HG02642 (cell line): ENCODE measurements at regions not wholly inside any gene's neighbourhood (a gene's known extent, or its start where the extent isn't known, plus 50 kb on each side); places are given as distances from the start of the nearest gene placed in this dataset.
"Not testable (repeated sequence)": the region's sequence is repeated elsewhere in the genome, so short reads cannot be mapped to it uniquely, and the experiment has no call there.

Experiments used
- ATAC-seq: cut with Tn5 transposase; IDR thresholded peaks from one replicate; pipeline ENCODE4 v1.9.1; 2021; ENCODE audit warnings: mild to moderate bottlenecking; ENCODE audit not compliant: unreplicated experiment, poor library complexity

GRCh38 chr4:117874216-117874615, 160.1 kb upstream of the NDST3 start:
- no peak for ATAC-seq

DNA sequence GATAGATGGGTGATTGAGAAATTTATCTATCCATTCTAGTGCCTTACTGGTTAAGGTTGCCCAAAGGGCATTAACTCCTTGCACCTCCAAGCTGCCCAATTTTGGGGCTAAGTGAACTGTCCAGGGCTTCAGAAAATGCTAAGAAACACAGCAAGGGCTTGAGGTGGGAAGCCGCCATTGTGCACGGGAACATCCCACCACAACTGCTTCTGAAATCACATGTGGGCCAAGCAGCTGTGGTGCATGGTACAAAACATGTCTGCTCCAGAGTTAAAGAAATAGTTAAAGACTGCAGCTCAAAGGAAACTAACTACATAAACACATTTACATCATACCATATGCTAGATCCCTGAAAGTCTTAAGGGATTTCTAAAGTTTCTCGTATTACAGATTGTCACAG, 144.3 kb upstream of the NDST3 start:
- ATAC-seq: no peak

DNA sequence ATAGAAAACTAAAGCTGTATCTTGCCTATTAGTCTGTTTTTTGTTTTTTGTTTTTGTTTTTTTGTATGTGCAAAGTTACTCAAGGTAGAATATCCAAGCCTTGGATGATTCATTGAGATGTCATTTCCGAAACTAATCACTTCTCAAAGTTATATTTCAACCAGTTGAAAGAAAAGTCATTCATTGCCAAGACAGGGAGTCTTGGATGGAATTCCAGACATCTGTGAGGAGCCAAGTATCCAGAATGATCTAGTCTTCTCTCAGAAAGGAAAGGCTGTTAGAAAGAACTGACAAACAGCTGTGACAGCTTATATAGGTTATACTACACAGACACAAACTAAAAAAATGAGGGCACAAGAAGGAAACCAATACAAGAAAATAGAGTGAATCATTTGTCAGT, 141.1 kb upstream of the NDST3 start:
- ATAC-seq: no peak

DNA sequence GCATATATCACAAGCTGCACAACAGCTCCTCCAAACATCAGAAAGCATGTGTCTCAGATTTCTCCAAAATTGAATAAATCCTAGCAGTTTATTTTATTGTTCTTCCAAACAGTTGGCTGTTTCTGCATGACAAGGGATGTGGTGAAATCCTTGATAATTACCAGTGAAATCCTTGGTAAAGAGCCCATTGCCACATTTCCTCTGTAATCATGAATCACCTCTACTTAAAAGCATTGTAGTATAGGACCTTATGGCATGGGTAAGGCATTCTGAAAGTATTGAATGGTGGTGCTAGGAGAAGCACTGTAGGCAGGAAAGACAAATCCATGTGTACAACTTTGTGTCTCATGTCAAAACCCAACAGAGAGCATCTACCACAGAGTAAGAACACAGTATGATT, 135.8 kb upstream of the NDST3 start:
- ATAC-seq: no peak

GRCh38 chr4:117900832-117901231, 133.5 kb upstream of the NDST3 start:
- ATAC-seq: no peak

GRCh38 chr4:117907646-117908045, 126.6 kb upstream of the NDST3 start:
- ATAC-seq: no peak

GRCh38 chr4:117908306-117909207, 125.7 kb upstream of the NDST3 start:
- no peak for ATAC-seq

GRCh38 chr4:117916728-117917127, 117.6 kb upstream of the NDST3 start:
- ATAC-seq: no peak

GRCh38 chr4:117922311-117922710, 112.0 kb upstream of the NDST3 start:
- ATAC-seq: not testable (repeated sequence)

- not testable (repeated sequence) for ATAC-seq
Observed at GRCh38 chr4:117927823-117928222, 106.5 kb upstream of the NDST3 start.

DNA sequence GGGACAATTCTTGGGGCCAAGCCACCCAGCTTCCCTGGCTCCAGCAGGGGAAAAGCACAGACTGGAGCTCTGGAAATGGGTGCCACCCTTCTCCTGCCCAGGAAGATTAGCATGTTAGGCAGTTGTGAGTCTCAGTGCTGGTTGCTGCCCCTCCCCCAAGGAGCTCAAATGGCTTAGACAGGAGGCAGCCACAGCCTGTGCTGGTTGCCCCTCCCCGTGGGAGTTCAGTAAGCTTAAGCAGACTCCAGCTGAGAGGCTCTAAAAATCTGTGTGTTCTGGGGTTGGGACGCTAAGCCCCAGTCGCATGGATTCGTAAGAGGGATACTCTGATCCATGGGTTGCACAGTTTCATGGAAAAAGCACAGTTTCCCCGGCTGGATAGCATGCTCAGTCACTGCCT, 92.7 kb upstream of the NDST3 start:
- no peak for ATAC-seq

DNA sequence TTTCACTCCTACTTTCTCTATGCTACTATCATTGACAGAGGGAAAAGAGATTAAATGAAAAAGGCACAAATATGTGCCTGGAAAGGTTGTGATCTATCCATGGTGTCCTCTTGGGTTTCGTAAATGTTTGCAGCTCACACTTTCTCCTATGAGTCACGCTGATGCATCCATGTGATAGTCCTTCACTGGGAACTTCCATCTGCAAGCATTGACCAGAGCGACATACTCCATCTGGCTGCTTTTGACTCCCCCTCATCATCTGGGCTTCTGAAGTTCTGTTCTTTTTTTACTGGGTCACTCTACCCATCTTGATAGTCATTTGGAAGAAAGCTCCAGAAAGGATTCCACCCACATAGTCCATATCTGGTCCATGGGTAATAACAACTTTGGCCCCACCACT, 84.7 kb upstream of the NDST3 start:
- no peak for ATAC-seq

DNA sequence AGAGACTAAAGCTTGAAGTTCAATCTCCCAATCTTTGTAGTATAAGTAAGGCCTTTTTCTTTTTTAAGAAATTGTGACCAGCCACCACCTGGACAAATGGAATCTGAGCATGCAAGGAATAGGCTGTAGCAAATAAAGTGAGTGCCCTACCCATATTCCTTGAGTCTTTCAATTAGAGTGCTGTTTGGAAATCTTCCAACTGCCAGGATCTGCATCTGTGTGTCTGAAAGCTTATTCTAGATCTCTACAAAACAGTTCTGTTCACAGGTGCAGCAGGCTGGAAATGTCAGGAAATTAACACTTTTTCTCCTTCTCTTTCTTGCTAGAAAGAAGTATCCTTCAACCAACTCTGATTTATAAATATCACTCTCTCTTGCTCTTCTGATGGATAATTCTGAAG, 76.7 kb upstream of the NDST3 start:
- ATAC-seq: no peak

DNA sequence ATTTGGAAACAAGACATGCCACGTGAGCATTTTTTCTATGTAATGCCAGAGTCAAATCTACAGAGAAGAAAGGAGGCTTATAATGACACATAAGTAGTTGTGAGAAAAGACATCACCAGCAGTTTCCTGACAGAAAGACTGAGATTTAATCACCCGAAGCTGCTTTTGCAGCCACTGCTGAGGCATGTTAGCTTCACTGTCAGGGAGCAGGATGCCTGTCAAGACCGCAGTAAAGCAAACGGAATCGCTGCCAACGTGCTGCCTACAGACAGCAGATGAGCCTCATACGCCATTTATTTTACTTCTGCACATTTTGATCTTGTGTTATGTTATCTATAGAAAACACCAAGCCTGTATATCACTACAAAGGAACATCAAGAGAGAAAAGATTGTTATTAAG, 68.7 kb upstream of the NDST3 start:
- no peak for ATAC-seq

DNA sequence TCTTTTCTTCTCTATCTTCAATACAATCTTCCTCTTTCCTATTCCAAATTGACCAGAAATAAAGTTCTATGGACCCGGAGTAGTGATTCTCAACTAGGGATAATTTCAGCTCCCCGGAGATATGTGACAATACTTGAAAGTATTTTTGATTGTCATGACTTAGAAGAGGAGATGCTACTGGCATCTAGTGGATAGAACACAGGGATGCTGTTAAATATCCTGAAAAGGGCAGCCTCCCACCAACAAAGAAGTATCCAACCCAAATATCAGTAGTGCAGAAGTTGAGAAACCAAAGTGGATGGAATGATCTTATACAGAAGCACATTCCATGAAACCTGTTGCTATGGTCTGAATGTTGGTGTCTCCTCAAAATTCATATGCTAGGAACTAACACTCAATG, 65.7 kb upstream of the NDST3 start:
- no peak for ATAC-seq

GRCh38 chr4:117971403-117971802, 62.9 kb upstream of the NDST3 start:
- ATAC-seq: no peak

DNA sequence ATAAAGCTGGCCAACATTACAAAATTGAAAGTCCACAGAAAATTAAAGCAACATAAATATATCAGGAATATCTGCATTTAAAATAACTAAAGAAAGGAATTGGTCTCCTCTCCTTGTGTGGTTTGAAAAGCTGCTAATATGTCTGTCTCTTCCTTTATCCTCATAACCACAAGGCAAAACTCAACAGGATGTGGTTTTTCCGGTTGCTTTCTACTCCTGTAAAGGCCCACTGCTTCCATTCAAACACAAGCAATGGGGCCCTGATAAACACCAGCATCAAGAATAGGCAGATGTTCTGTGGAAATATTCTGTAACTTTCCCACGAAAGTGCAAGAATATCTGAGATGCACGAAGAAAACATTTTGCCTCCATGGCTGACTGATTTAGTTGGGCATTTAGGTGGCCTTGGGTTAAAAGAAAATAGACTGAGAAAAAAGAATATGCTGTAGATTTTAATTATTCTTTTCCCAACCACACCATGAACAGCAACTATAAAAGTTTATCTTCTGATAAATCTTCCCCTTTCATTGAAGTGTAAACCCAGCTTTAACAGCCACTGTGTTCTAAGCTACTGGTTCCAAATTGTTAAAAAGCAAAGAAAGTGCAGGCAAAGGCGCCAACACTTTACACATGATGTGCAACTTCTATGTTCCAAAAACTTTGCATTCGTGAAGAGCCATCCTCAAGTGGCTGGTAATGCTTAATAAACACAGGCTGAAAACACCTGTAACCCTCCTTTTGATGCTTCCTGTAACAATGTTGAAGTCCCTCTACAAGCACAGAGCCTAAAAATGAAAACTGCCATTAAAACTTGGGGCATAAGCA, 50.5 kb upstream of the NDST3 start:
- ATAC-seq: no peak

DNA sequence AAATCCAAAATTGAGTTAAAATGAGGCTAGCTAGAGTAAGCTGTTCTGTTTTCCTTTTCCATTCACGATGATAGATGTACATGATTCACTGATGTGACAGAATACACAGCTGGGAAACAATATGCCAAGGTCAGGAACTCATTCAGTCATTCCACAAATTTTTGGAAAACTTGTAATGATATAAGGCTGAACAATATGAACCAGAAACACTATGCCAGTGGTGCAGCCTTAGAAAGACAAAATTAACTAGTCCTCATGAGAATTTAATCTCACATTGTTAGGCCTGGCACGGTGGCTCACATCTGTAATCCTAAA, 50.0 kb upstream of the NDST3 start:
- ATAC-seq: no peak
